HepG2 (cell line): ENCODE measurements at regions not wholly inside any gene's neighbourhood (a gene's known extent, or its start where the extent isn't known, plus 50 kb on each side); places are given as distances from the start of the nearest gene placed in this dataset.

Source experiments
- ATAC-seq: fragments of 200-7000 bp; cut with Tn5 transposase; 3 replicates; pipeline ENCODE4 v1.9.1; 2020; ENCODE audit warnings: mild to moderate bottlenecking, moderate library complexity
- BruUV-seq: library from RNA; stranded (reverse); fragments of 400-500 nt; replicated peaks from 2 replicates; lab custom pipeline; 2021; lab: Mats Ljungman, UMichigan
- CTCF ChIA-PET: fragments of 300-600 bp; formaldehyde crosslinking; extraction: SDS; loops from one replicate; lab custom pipeline; 2021; ENCODE audit warnings: low total read pairs, inconsistent platforms, low intra/inter-chr PET ratio; lab: Yijun Ruan, JAX
- POLR2A ChIA-PET: fragments of 350-600 bp; sonication (Branson Sonifier 250); formaldehyde crosslinking; loops from one replicate; lab custom pipeline; 2020; ENCODE audit warnings: antibody characterized with exemption, inconsistent platforms; lab: Yijun Ruan, JAX
- DNase-seq: peaks from one replicate; pipeline ENCODE4 v3.0.0-alpha.2; 2015; ENCODE audit warnings: low spot score
- FAIRE-seq: peaks from 3 replicates; lab custom pipeline; 2011; peaks lifted over from hg19 to GRCh38; lab: Jason Lieb, UNC
- H2AFZ ChIP-seq: one replicate; pipeline ENCODE4 v1.6.1; 2011; ENCODE audit warnings: low read length, inconsistent platforms
- H3K27ac ChIP-seq: fragments of 300-600 bp; 3 replicates; pipeline ENCODE4 v1.8.0; 2011; ENCODE audit warnings: mixed run types, mild to moderate bottlenecking, mixed read lengths, low read length, inconsistent platforms; ENCODE audit not compliant: insufficient read depth; ENCODE audit errors: extremely low read length
- H3K27me3 ChIP-seq, 2 experiments: fragments of 200-600 bp in 1 of 2; 2 replicates in 1 of 2; 3 replicates in 1 of 2; pipeline versions ENCODE4 v1.6.0 to v1.8.0; 2011; ENCODE audit warnings: low read length in 2 of 2, mild to moderate bottlenecking in 2 of 2, moderate library complexity in 2 of 2, inconsistent platforms in 1 of 2; ENCODE audit not compliant: insufficient read depth in 2 of 2, control insufficient read depth in 1 of 2
- H3K36me3 ChIP-seq, 2 experiments: fragments of 200-600 bp in 1 of 2; replicated peaks in 1 of 2; 2 replicates in 1 of 2; 3 replicates in 1 of 2; pipeline versions ENCODE4 v1.5.1 to v1.8.0; 2011; ENCODE audit warnings: low read length in 2 of 2, inconsistent platforms in 1 of 2; ENCODE audit not compliant: insufficient read depth in 2 of 2, control insufficient read depth in 1 of 2
- H3K4me1 ChIP-seq: 2 replicates; pipeline ENCODE4 v1.5.1; 2012; ENCODE audit warnings: low read length, inconsistent platforms; ENCODE audit not compliant: insufficient read depth
- H3K4me2 ChIP-seq: 2 replicates; pipeline ENCODE4 v1.6.0; 2011; ENCODE audit warnings: low read depth, low read length, inconsistent platforms
- H3K4me3 ChIP-seq, 3 experiments: fragments of 200-600 bp in 1 of 3; sonication (generic), shearing (Covaris generic) in 1 of 3; replicated peaks in 1 of 3; 2 replicates each; pipeline ENCODE4 v1.5.1; 2011 to 2016; ENCODE audit warnings: low read length in 3 of 3, inconsistent platforms in 2 of 3, low read depth in 2 of 3, mild to moderate bottlenecking in 2 of 3, control low read depth in 1 of 3, mixed read lengths in 1 of 3; ENCODE audit not compliant: insufficient read depth in 1 of 3
- H3K79me2 ChIP-seq: one replicate; pipeline ENCODE4 v1.6.1; 2011; ENCODE audit warnings: low read length, inconsistent platforms; ENCODE audit not compliant: insufficient read depth
- H3K9ac ChIP-seq: 2 replicates; pipeline ENCODE4 v1.6.0; 2011; ENCODE audit warnings: mild to moderate bottlenecking, low read depth, low read length, inconsistent platforms; ENCODE audit not compliant: insufficient read depth
- H3K9me3 ChIP-seq: 2 replicates; pipeline ENCODE4 v1.5.1; 2012; ENCODE audit warnings: mild to moderate bottlenecking, low read length
- H4K20me1 ChIP-seq: 2 replicates; pipeline ENCODE4 v1.6.0; 2011; ENCODE audit warnings: inconsistent platforms, mild to moderate bottlenecking, low read length, moderate library complexity; ENCODE audit not compliant: insufficient read depth
- ADNP ChIP-seq: sonication (generic); formaldehyde crosslinking; IDR thresholded peaks from 2 replicates; pipeline ENCODE4 v1.4.0; 2020; ENCODE audit warnings: missing genetic modification reagents
- JUND ChIP-seq: sonication (generic); formaldehyde crosslinking; IDR thresholded peaks from 2 replicates; pipeline ENCODE4 v1.8.0; 2022; ENCODE audit warnings: mild to moderate bottlenecking, missing genetic modification reagents
- KLF15 ChIP-seq: sonication (generic); formaldehyde crosslinking; IDR thresholded peaks from 2 replicates; pipeline ENCODE4 v1.8.1; 2023; ENCODE audit warnings: borderline replicate concordance, mild to moderate bottlenecking, inconsistent platforms, missing genetic modification reagents, mixed read lengths
- REXO4 ChIP-seq: sonication (generic); formaldehyde crosslinking; IDR thresholded peaks from 2 replicates; pipeline ENCODE4 v1.8.0; 2022; ENCODE audit warnings: missing genetic modification reagents, mild to moderate bottlenecking, borderline replicate concordance
- SALL1 ChIP-seq: sonication (generic); formaldehyde crosslinking; IDR thresholded peaks from 2 replicates; pipeline ENCODE4 v1.8.0; 2022; ENCODE audit warnings: mild to moderate bottlenecking, missing genetic modification reagents
- ZNF136 ChIP-seq: sonication (generic); formaldehyde crosslinking; IDR thresholded peaks from 2 replicates; pipeline ENCODE4 v1.8.1; 2022; ENCODE audit warnings: low read depth, mild to moderate bottlenecking, moderate library complexity, missing genetic modification reagents
- ZNF253 ChIP-seq: sonication (generic); formaldehyde crosslinking; IDR thresholded peaks from 2 replicates; pipeline ENCODE4 v1.8.0; 2022; ENCODE audit warnings: mild to moderate bottlenecking, missing genetic modification reagents, borderline replicate concordance
- ZNF501 ChIP-seq: sonication (generic); formaldehyde crosslinking; IDR thresholded peaks from 2 replicates; pipeline ENCODE4 v1.5.1; 2020; ENCODE audit warnings: mild to moderate bottlenecking, moderate library complexity, missing genetic modification reagents
- ZNF615 ChIP-seq: sonication (generic); formaldehyde crosslinking; IDR thresholded peaks from 2 replicates; pipeline ENCODE4 v1.5.0; 2020; ENCODE audit warnings: mild to moderate bottlenecking, missing genetic modification reagents, borderline replicate concordance
- in situ Hi-C: cut with HindIII; loops from 2 replicates; pipeline ENCODE4 v1.10.0; 2017; ENCODE audit warnings: low pct_unique_long_range_greater_than_20kb; ENCODE audit not compliant: extremely low pct_ligation_motif_present
- intact Hi-C: fragments of 100-400 bp; cut with micrococcal nuclease; formaldehyde crosslinking; loops from one replicate; pipeline ENCODE4 v1.10.0; 2022; ENCODE audit not compliant: unreplicated experiment
- TF ChIP-seq, protein P1 (sequence below): sonication (generic); formaldehyde crosslinking; IDR thresholded peaks from 2 replicates; pipeline ENCODE4 v1.4.0; 2020; ENCODE audit warnings: missing genetic modification reagents, borderline replicate concordance
- TF ChIP-seq, protein P2 (sequence below): sonication (generic); formaldehyde crosslinking; IDR thresholded peaks from 2 replicates; pipeline ENCODE4 v1.4.0; 2020; ENCODE audit warnings: mild to moderate bottlenecking, missing genetic modification reagents
- TF ChIP-seq, protein P3 (sequence below): sonication (generic); formaldehyde crosslinking; IDR thresholded peaks from 2 replicates; pipeline ENCODE4 v1.5.0; 2020; ENCODE audit warnings: mild to moderate bottlenecking, missing genetic modification reagents
- TF ChIP-seq, protein P4 (sequence below): sonication (generic); formaldehyde crosslinking; IDR thresholded peaks from 2 replicates; pipeline ENCODE4 v1.5.0; 2020; ENCODE audit warnings: mild to moderate bottlenecking, missing genetic modification reagents, borderline replicate concordance

DNA sequence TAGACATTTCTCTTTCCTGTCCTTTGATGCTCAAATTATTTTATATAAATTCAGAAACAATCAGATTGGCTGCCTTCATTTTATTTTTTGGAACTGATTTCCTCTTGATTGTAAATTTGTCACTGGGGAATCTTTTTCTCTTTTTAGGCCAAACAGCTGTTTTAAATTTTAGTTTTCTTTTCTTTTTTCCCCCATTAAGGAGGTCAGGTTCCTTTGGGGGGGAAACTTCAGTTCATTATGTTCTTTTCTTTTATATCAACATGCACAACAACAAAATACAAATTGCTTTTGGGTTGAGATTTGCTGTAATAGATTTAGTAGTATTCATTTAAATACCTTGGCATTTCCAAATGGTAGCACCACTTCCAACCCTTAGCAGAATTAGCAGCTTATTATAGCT, 264.8 kb upstream of the SPRY2 start:
- Histone ChIP-seq H4K20me1 (no peaks in the 10 kb centered on the region), H3K36me3 (no peaks in the 10 kb centered on the region), H3K4me2 (no peak overlapping the region), H3K4me3 (no peak overlapping the region), H3K9ac (no peak overlapping the region), H3K27ac (no peak overlapping the region), H2AFZ (no peak overlapping the region), H3K4me1 (no peaks in the 10 kb centered on the region), H3K27me3 (no peaks in the 10 kb centered on the region), H3K9me3 (no peaks in the 10 kb centered on the region; the same call in 1 of the 2 replicates), H3K79me2 (no peaks in the 10 kb centered on the region)
- DNase-seq (no peak), ATAC-seq (no peak), FAIRE-seq (no peak)
- POLR2A ChIA-PET = no interaction called here
- intact Hi-C loops (no loop called here), in situ Hi-C loops (no loop called here)
- BruUV-seq = no TSS peak
- CTCF ChIA-PET = no interaction called here
- TF ChIP-seq ZNF136 (CRISPR knock-in tag) (no peak), KLF15 (CRISPR knock-in tag) (no peak), ADNP (no peak), ZNF615 (CRISPR knock-in tag) (no peak), ZNF253 (CRISPR knock-in tag) (no peak), JUND (CRISPR knock-in tag) (no peak), ZNF501 (CRISPR knock-in tag) (no peak), REXO4 (CRISPR knock-in tag) (no peak), SALL1 (CRISPR knock-in tag) (no peak)
- TF ChIP-seq, protein P1, sequence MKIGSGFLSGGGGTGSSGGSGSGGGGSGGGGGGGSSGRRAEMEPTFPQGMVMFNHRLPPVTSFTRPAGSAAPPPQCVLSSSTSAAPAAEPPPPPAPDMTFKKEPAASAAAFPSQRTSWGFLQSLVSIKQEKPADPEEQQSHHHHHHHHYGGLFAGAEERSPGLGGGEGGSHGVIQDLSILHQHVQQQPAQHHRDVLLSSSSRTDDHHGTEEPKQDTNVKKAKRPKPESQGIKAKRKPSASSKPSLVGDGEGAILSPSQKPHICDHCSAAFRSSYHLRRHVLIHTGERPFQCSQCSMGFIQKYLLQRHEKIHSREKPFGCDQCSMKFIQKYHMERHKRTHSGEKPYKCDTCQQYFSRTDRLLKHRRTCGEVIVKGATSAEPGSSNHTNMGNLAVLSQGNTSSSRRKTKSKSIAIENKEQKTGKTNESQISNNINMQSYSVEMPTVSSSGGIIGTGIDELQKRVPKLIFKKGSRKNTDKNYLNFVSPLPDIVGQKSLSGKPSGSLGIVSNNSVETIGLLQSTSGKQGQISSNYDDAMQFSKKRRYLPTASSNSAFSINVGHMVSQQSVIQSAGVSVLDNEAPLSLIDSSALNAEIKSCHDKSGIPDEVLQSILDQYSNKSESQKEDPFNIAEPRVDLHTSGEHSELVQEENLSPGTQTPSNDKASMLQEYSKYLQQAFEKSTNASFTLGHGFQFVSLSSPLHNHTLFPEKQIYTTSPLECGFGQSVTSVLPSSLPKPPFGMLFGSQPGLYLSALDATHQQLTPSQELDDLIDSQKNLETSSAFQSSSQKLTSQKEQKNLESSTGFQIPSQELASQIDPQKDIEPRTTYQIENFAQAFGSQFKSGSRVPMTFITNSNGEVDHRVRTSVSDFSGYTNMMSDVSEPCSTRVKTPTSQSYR = no peak
- TF ChIP-seq, protein P2, sequence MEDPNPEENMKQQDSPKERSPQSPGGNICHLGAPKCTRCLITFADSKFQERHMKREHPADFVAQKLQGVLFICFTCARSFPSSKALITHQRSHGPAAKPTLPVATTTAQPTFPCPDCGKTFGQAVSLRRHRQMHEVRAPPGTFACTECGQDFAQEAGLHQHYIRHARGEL (CRISPR knock-in tag) = no peak
- TF ChIP-seq, protein P3, sequence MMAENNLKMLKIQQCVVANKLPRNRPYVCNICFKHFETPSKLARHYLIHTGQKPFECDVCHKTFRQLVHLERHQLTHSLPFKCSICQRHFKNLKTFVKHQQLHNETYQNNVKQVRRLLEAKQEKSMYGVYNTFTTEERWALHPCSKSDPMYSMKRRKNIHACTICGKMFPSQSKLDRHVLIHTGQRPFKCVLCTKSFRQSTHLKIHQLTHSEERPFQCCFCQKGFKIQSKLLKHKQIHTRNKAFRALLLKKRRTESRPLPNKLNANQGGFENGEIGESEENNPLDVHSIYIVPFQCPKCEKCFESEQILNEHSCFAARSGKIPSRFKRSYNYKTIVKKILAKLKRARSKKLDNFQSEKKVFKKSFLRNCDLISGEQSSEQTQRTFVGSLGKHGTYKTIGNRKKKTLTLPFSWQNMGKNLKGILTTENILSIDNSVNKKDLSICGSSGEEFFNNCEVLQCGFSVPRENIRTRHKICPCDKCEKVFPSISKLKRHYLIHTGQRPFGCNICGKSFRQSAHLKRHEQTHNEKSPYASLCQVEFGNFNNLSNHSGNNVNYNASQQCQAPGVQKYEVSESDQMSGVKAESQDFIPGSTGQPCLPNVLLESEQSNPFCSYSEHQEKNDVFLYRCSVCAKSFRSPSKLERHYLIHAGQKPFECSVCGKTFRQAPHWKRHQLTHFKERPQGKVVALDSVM = no peak
- TF ChIP-seq, protein P4, sequence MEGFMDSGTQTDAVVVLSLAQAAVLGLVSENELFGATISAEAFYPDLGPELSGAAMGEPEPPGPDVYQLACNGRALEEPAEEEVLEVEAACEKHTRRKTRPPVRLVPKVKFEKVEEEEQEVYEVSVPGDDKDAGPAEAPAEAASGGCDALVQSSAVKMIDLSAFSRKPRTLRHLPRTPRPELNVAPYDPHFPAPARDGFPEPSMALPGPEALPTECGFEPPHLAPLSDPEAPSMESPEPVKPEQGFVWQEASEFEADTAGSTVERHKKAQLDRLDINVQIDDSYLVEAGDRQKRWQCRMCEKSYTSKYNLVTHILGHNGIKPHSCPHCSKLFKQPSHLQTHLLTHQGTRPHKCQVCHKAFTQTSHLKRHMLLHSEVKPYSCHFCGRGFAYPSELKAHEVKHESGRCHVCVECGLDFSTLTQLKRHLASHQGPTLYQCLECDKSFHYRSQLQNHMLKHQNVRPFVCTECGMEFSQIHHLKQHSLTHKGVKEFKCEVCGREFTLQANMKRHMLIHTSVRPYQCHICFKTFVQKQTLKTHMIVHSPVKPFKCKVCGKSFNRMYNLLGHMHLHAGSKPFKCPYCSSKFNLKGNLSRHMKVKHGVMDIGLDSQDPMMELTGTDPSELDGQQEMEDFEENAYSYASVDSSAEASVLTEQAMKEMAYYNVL (CRISPR knock-in tag) = no peak
